K562 (cell line): ENCODE measurements at regions not wholly inside any gene's neighbourhood (a gene's known extent, or its start where the extent isn't known, plus 50 kb on each side); places are given as distances from the start of the nearest gene placed in this dataset.
A peak's percentile ranks its signal among the peaks of the same experiment; 100 is the strongest.

Source experiments
- ATAC-seq: fragments of 200-7000 bp; cut with Tn5 transposase; 3 replicates; pipeline ENCODE4 v1.9.1; 2020; ENCODE audit warnings: moderate library complexity
- BruUV-seq: library from RNA; stranded (reverse); fragments of 400-500 nt; replicated peaks from 2 replicates; lab custom pipeline; 2021; lab: Mats Ljungman, UMichigan
- CTCF ChIA-PET: fragments of 300-600 bp; formaldehyde crosslinking; extraction: SDS; loops from one replicate; lab custom pipeline; 2021; ENCODE audit warnings: low intra/inter-chr PET ratio; lab: Yijun Ruan, JAX
- POLR2A ChIA-PET: fragments of 300-600, 350-650 bp; sonication (Branson Sonifier 250); formaldehyde crosslinking; extraction: SDS; loops from one replicate; lab custom pipeline; 2021; ENCODE audit warnings: antibody characterized with exemption, inconsistent platforms; lab: Yijun Ruan, JAX
- DNase-seq, 4 experiments: peaks; one replicate each; pipeline versions ENCODE4 v3.0.0 to v3.0.0-alpha.2; 2011 to 2018; ENCODE audit warnings: low spot score in 3 of 4, mixed read lengths in 3 of 4; ENCODE audit errors: extremely low read depth in 1 of 4
- FAIRE-seq: peaks from 2 replicates; lab custom pipeline; 2011; peaks lifted over from hg19 to GRCh38; lab: Jason Lieb, UNC
- H2AFZ ChIP-seq: 2 replicates; pipeline ENCODE4 v1.6.0; 2011; ENCODE audit warnings: low read depth, low read length, control low read depth, inconsistent platforms
- H3K27ac ChIP-seq: fragments of 200-600 bp; 3 replicates; pipeline ENCODE4 v1.8.0; 2011; ENCODE audit warnings: low read depth, mild to moderate bottlenecking, control low read depth, inconsistent platforms, low read length, moderate library complexity, mixed read lengths; ENCODE audit errors: extremely low read depth
- H3K27me3 ChIP-seq, 2 experiments: fragments of 300-600 bp in 1 of 2; 2 replicates in 1 of 2; 3 replicates in 1 of 2; pipeline versions ENCODE4 v1.6.0 to v1.8.0; 2011; ENCODE audit warnings: inconsistent platforms in 2 of 2, low read length in 2 of 2, mild to moderate bottlenecking in 1 of 2, mixed read lengths in 1 of 2, moderate library complexity in 1 of 2; ENCODE audit not compliant: control insufficient read depth in 2 of 2, insufficient read depth in 2 of 2
- H3K36me3 ChIP-seq: fragments of 300-600 bp; 3 replicates; pipeline ENCODE4 v1.8.0; 2011; ENCODE audit warnings: mild to moderate bottlenecking, low read length, inconsistent platforms; ENCODE audit not compliant: control insufficient read depth, insufficient read depth
- H3K4me1 ChIP-seq, 2 experiments: fragments of 200-600 bp in 1 of 2; replicated peaks in 1 of 2; 2 replicates in 1 of 2; 3 replicates in 1 of 2; pipeline versions ENCODE4 v1.5.1 to v1.8.0; 2011; ENCODE audit warnings: inconsistent platforms in 2 of 2, low read length in 2 of 2, mild to moderate bottlenecking in 1 of 2, mixed read lengths in 1 of 2, moderate library complexity in 1 of 2; ENCODE audit not compliant: control insufficient read depth in 2 of 2, insufficient read depth in 2 of 2
- H3K4me2 ChIP-seq: 2 replicates; pipeline ENCODE4 v1.6.1; 2011; ENCODE audit warnings: low read length, control low read depth, inconsistent platforms, mixed read lengths; ENCODE audit not compliant: insufficient read depth
- H3K4me3 ChIP-seq: fragments of 200-600 bp; sonication (generic), shearing (Covaris generic); 2 replicates; pipeline ENCODE4 v1.5.1; 2016; ENCODE audit warnings: control low read depth, inconsistent platforms
- H3K79me2 ChIP-seq: fragments of 200-600 bp; 3 replicates; pipeline ENCODE4 v1.8.0; 2011; ENCODE audit warnings: low read length, inconsistent platforms; ENCODE audit not compliant: control insufficient read depth, insufficient read depth
- H3K9ac ChIP-seq, 2 experiments: 2 replicates each; pipeline versions ENCODE4 v1.6.0 to v1.6.1; 2011; ENCODE audit warnings: low read depth in 2 of 2, low read length in 2 of 2, control low read depth in 1 of 2, inconsistent platforms in 1 of 2, mild to moderate bottlenecking in 1 of 2, mixed read lengths in 1 of 2; ENCODE audit not compliant: insufficient read depth in 1 of 2
- H3K9me1 ChIP-seq: one replicate; pipeline ENCODE4 v1.6.0; 2011; ENCODE audit warnings: inconsistent platforms, mild to moderate bottlenecking, low read length, moderate library complexity; ENCODE audit not compliant: control insufficient read depth, insufficient read depth
- H3K9me3 ChIP-seq: replicated peaks from 2 replicates; pipeline ENCODE4 v1.5.1; 2011; ENCODE audit warnings: low read depth, low read length, inconsistent platforms; ENCODE audit not compliant: control insufficient read depth, insufficient read depth
- H4K20me1 ChIP-seq: replicated peaks from 2 replicates; pipeline ENCODE4 v1.6.1; 2011; ENCODE audit warnings: low read length, inconsistent platforms, mixed read lengths; ENCODE audit not compliant: control insufficient read depth, insufficient read depth
- KDM1A ChIP-seq, 2 experiments: fragments of 450-650 bp; IDR thresholded peaks; 2 replicates each; pipeline ENCODE4 v1.6.1; 2016; ENCODE audit warnings: mild to moderate bottlenecking in 2 of 2
- ZNF232 ChIP-seq: sonication (generic); formaldehyde crosslinking; IDR thresholded peaks from 2 replicates; pipeline ENCODE4 v1.8.0; 2022; ENCODE audit warnings: mild to moderate bottlenecking, missing genetic modification reagents
- ZNF253 ChIP-seq: fragments of 250-450 bp; sonication (Bioruptor Pico); conservative IDR thresholded peaks from 2 replicates; pipeline ENCODE4 v1.6.1; 2021; ENCODE audit warnings: mild to moderate bottlenecking
- ZNF277 ChIP-seq: fragments of 250-450 bp; sonication (Bioruptor Pico); IDR thresholded peaks from 2 replicates; pipeline ENCODE4 v1.8.0; 2022; ENCODE audit warnings: inconsistent platforms, mild to moderate bottlenecking, moderate library complexity, borderline replicate concordance
- WGBS: fragments of 100-300 bp; shearing (Covaris generic); methylation state at CpG from one replicate; pipeline ENCODE4 v1.1.6; 2016; ENCODE audit warnings: low coverage, mixed read lengths; ENCODE audit not compliant: insufficient coverage; ENCODE audit errors: missing lambda C conversion rate; 5-methylcytosine and 5-hydroxymethylcytosine counted together
- in situ Hi-C: fragments of 300-500 bp; cut with MboI; formaldehyde crosslinking; loops from 4 replicates; pipeline ENCODE4 v1.15.0; 2018; ENCODE audit warnings: inconsistent platforms, mixed read lengths
- intact Hi-C: fragments of 100-400 bp; cut with micrococcal nuclease; formaldehyde crosslinking; loops from 2 replicates; pipeline ENCODE4 v1.14.2; 2022
- TF ChIP-seq, protein P1 (sequence below), 2 experiments: fragments of 450-650 bp in 1 of 2; sonication (generic) in 1 of 2; formaldehyde crosslinking in 1 of 2; IDR thresholded peaks in 1 of 2; conservative IDR thresholded peaks in 1 of 2; 2 replicates each; pipeline versions ENCODE4 v1.6.1 to v1.8.1; 2016 to 2023; ENCODE audit warnings: mild to moderate bottlenecking in 2 of 2, moderate library complexity in 2 of 2, inconsistent platforms in 1 of 2, missing genetic modification reagents in 1 of 2
- TF ChIP-seq, protein P2 (sequence below): fragments of 450-650 bp; IDR thresholded peaks from 2 replicates; pipeline ENCODE4 v1.7.0; 2016; ENCODE audit warnings: borderline replicate concordance

GRCh38 chr7:69448071-69448470 lies 150.2 kb upstream of the AUTS2 start:
- Histone ChIP-seq H3K9ac (no peak overlapping the region), H3K9me1 (no peaks in the 10 kb centered on the region), H4K20me1 (no peaks in the 10 kb centered on the region), H3K79me2 (no peaks in the 10 kb centered on the region), H3K4me1 (no peaks in the 10 kb centered on the region), H2AFZ (no peak overlapping the region), H3K27ac (no peak overlapping the region), H3K36me3 (no peaks in the 10 kb centered on the region), H3K4me3 (no peak overlapping the region), H3K27me3 (peaks cover 0 to 4% of the 10 kb centered on the region in 2 experiments; a peak in 1 of 5 replicates), H3K4me2 (no peak overlapping the region), H3K9me3 (no peaks in the 10 kb centered on the region)
- no TSS peak for BruUV-seq
- intact Hi-C loops (no loop called here), in situ Hi-C loops (no loop called here)
- ATAC-seq = no peak
- TF ChIP-seq ZNF232 (CRISPR knock-in tag) = no peak
- TF ChIP-seq, protein P1, sequence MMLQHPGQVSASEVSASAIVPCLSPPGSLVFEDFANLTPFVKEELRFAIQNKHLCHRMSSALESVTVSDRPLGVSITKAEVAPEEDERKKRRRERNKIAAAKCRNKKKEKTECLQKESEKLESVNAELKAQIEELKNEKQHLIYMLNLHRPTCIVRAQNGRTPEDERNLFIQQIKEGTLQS (IDR thresholded peaks at IDR 0.05) = peak; percentile 27; the same call in 1 of the 2 replicates
- TF ChIP-seq, protein P1 (CRISPR knock-in tag; conservative IDR thresholded peaks at IDR 0.05) = no peak
- no peak for FAIRE-seq
- DNase-seq = no peak
- ChIA-PET POLR2A (no interaction called here), CTCF (no interaction called here)
- WGBS = under 1% methylated on average over 14 of the region's 14 CpGs

DNA sequence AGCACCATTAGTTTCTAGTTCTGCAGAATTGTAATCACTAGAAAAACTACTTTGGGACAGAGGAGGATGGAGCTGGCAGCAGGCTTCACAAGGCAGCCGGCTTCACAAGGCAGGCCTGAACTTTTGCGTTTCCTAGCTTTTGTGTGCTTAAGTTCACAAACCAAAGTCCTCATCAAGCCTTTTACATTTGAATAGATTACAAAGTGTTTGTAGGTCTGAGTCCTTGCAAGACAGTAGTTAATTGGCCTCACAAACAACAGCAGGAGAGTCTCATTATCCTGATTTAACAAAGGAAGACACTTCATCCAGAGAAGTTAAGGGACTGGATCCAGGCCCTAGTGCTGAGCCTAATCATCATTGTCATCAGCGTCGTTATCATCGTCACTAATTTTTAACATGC lies 147.8 kb upstream of the AUTS2 start:
- in situ Hi-C loops (no loop called here), intact Hi-C loops (no loop called here)
- no peaks in the 10 kb centered on the region for H3K9me3 ChIP-seq
- H3K9me1 ChIP-seq = no peaks in the 10 kb centered on the region
- no peaks in the 10 kb centered on the region for H3K4me1 ChIP-seq
- no peak for DNase-seq
- FAIRE-seq = peak; percentile 32
- no peak overlapping the region for H3K4me2 ChIP-seq
- peaks cover 0 to 4% of the 10 kb centered on the region in 2 experiments; a peak in 1 of 5 replicates for H3K27me3 ChIP-seq
- CTCF ChIA-PET = no interaction called here
- no peak overlapping the region for H2AFZ ChIP-seq
- POLR2A ChIA-PET = no interaction called here
- no peak overlapping the region for H3K27ac ChIP-seq
- 0% methylated on average over 5 of the region's 5 CpGs for WGBS
- no peak overlapping the region for H3K9ac ChIP-seq
- ATAC-seq = no peak
- no TSS peak for BruUV-seq
- no peaks in the 10 kb centered on the region for H3K36me3 ChIP-seq
- H3K79me2 ChIP-seq = no peaks in the 10 kb centered on the region
- H4K20me1 ChIP-seq = no peaks in the 10 kb centered on the region
- TF ChIP-seq, protein P2, sequence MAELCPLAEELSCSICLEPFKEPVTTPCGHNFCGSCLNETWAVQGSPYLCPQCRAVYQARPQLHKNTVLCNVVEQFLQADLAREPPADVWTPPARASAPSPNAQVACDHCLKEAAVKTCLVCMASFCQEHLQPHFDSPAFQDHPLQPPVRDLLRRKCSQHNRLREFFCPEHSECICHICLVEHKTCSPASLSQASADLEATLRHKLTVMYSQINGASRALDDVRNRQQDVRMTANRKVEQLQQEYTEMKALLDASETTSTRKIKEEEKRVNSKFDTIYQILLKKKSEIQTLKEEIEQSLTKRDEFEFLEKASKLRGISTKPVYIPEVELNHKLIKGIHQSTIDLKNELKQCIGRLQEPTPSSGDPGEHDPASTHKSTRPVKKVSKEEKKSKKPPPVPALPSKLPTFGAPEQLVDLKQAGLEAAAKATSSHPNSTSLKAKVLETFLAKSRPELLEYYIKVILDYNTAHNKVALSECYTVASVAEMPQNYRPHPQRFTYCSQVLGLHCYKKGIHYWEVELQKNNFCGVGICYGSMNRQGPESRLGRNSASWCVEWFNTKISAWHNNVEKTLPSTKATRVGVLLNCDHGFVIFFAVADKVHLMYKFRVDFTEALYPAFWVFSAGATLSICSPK = no peak
- no peak for TF ChIP-seq ZNF253
- TF ChIP-seq KDM1A (IDR thresholded peaks at IDR 0.05) = no peak
- TF ChIP-seq ZNF277 = no peak
- H3K4me3 ChIP-seq = no peak overlapping the region
